ENCODE measurements at regions not wholly inside any gene's neighbourhood (a gene's known extent, or its start where the extent isn't known, plus 50 kb on each side); places are given as distances from the start of the nearest gene placed in this dataset.

GRCh38 chr5:5925191-5925590, 453.2 kb downstream of the MED10 start:
- BruUV-seq (replicated peaks) = no TSS peak
- CTCF ChIA-PET = no interaction called here
- H3K27me3 ChIP-seq (replicated peaks; ENCODE audit: insufficient read depth, low read depth, low read length, poor library complexity) = no peaks in the 10 kb centered on the region
- H3K4me3 ChIP-seq (ENCODE audit: low read depth, low read length, poor library complexity, severe bottlenecking) = no peak overlapping the region
- H3K27ac ChIP-seq (ENCODE audit: low read depth, low read length, poor library complexity, severe bottlenecking) = no peak overlapping the region
- no peak for DNase-seq (ENCODE audit: low spot score)
- no peaks in the 10 kb centered on the region for H3K9me3 ChIP-seq (ENCODE audit: low read depth, low read length, poor library complexity, severe bottlenecking)
- no peaks in the 10 kb centered on the region for H3K36me3 ChIP-seq (ENCODE audit: insufficient read depth, low read length, poor library complexity, severe bottlenecking)
- intact Hi-C loops (cut with micrococcal nuclease; ENCODE audit: unreplicated experiment) = no loop called here
- no peaks in the 10 kb centered on the region for H3K4me1 ChIP-seq (ENCODE audit: insufficient read depth, low read length, poor library complexity, severe bottlenecking)
- POLR2A ChIA-PET (ENCODE audit: low non-redundant PET) = no interaction called here
- TF ChIP-seq, protein P1, sequence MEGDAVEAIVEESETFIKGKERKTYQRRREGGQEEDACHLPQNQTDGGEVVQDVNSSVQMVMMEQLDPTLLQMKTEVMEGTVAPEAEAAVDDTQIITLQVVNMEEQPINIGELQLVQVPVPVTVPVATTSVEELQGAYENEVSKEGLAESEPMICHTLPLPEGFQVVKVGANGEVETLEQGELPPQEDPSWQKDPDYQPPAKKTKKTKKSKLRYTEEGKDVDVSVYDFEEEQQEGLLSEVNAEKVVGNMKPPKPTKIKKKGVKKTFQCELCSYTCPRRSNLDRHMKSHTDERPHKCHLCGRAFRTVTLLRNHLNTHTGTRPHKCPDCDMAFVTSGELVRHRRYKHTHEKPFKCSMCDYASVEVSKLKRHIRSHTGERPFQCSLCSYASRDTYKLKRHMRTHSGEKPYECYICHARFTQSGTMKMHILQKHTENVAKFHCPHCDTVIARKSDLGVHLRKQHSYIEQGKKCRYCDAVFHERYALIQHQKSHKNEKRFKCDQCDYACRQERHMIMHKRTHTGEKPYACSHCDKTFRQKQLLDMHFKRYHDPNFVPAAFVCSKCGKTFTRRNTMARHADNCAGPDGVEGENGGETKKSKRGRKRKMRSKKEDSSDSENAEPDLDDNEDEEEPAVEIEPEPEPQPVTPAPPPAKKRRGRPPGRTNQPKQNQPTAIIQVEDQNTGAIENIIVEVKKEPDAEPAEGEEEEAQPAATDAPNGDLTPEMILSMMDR (conservative IDR thresholded peaks at IDR 0.05; ENCODE audit: low read depth, low read length) = no peak
- TF ChIP-seq EZH2 (IDR thresholded peaks at IDR 0.05; ENCODE audit: borderline replicate concordance, low read depth, low read length, poor library complexity, severe bottlenecking) = no peak

DNA sequence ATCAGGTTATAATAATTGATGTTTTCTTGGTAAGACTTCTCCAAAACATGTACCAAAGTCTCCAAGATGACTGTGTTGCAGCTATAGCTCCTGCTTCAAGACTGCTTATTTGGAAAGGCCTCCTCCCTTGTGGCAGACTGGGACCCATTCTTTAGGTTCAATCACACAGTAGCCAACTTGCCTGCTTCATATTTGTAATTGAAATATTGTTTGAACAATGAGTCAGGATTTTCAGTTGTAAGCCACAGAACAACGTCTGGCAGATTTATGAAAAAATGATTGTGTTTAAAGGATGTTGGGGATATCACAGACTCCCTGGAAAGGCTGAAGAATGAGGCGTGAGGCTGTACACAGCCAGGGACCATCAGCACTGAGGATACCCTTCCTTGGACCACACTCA, 458.9 kb downstream of the MED10 start:
- no peaks in the 10 kb centered on the region for H3K36me3 ChIP-seq (ENCODE audit: insufficient read depth, low read length, poor library complexity, severe bottlenecking)
- peaks cover 4% of the 10 kb centered on the region for H3K27me3 ChIP-seq (replicated peaks; ENCODE audit: insufficient read depth, low read depth, low read length, poor library complexity)
- H3K27ac ChIP-seq (ENCODE audit: low read depth, low read length, poor library complexity, severe bottlenecking) = no peak overlapping the region
- H3K4me3 ChIP-seq (ENCODE audit: low read depth, low read length, poor library complexity, severe bottlenecking) = no peak overlapping the region
- H3K9me3 ChIP-seq (ENCODE audit: low read depth, low read length, poor library complexity, severe bottlenecking) = no peaks in the 10 kb centered on the region
- TF ChIP-seq EZH2 (IDR thresholded peaks at IDR 0.05; ENCODE audit: borderline replicate concordance, low read depth, low read length, poor library complexity, severe bottlenecking) = no peak
- intact Hi-C loops (cut with micrococcal nuclease; ENCODE audit: unreplicated experiment) = no loop called here
- ChIA-PET CTCF (no interaction called here), POLR2A (ENCODE audit: low non-redundant PET) (no interaction called here)
- no TSS peak for BruUV-seq (replicated peaks)
- H3K4me1 ChIP-seq (ENCODE audit: insufficient read depth, low read length, poor library complexity, severe bottlenecking) = no peaks in the 10 kb centered on the region
- DNase-seq (ENCODE audit: low spot score) = no peak

DNA sequence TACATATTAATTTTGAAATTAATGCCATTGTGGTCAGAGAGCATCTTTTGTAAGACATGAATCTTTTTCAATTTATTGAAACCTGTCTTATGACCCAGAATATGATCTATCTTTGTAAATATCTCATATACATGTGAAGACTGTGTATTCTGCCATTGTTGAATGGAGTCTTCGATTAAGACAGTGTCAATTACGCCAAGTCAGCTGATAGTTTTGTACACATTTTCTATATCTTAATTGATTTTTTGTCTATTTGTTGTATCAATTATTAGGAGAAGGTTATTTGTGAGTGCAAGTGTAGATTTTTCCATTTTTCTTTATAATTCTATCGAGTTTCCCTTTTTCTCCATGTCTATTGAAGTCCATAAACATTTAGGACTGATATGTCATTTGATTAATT, 471.6 kb downstream of the MED10 start:
- no peak overlapping the region for H3K27ac ChIP-seq (ENCODE audit: low read depth, low read length, poor library complexity, severe bottlenecking)
- BruUV-seq (replicated peaks) = no TSS peak
- H3K4me1 ChIP-seq (ENCODE audit: insufficient read depth, low read length, poor library complexity, severe bottlenecking) = no peaks in the 10 kb centered on the region
- no peaks in the 10 kb centered on the region for H3K27me3 ChIP-seq (replicated peaks; ENCODE audit: insufficient read depth, low read depth, low read length, poor library complexity)
- CTCF ChIA-PET = interaction anchor here (0.6 kb wide), 1 partner anchor 284 kb away, joined by 3 read pairs; no protein-coding TSS in a partner anchor
- H3K4me3 ChIP-seq (ENCODE audit: low read depth, low read length, poor library complexity, severe bottlenecking) = no peak overlapping the region
- no peaks in the 10 kb centered on the region for H3K36me3 ChIP-seq (ENCODE audit: insufficient read depth, low read length, poor library complexity, severe bottlenecking)
- DNase-seq (ENCODE audit: low spot score) = no peak
- H3K9me3 ChIP-seq (ENCODE audit: low read depth, low read length, poor library complexity, severe bottlenecking) = no peaks in the 10 kb centered on the region
- TF ChIP-seq EZH2 (IDR thresholded peaks at IDR 0.05; ENCODE audit: borderline replicate concordance, low read depth, low read length, poor library complexity, severe bottlenecking) = no peak
- TF ChIP-seq, protein P1 (conservative IDR thresholded peaks at IDR 0.05; ENCODE audit: low read depth, low read length) = no peak
- intact Hi-C loops (cut with micrococcal nuclease; ENCODE audit: unreplicated experiment) = no loop called here
- POLR2A ChIA-PET (ENCODE audit: low non-redundant PET) = no interaction called here

DNA sequence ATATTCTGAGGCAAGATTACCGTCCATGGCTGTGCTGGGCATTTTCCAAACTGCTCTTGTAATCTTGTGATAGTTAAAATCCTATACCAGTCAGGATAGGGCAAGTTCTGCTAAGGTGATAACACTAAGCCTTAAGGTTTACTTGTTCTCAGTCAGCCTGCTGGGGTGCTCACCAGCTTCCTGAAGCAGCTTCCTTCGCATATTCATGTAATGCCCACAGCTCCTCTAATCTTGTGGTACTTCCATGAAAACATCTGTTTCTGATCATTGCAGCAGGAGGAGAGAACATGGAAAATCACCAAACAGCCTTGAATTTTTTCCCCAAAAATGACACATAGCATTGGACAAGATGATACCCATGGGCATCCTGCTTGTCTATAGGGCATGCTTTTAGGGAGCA, 473.2 kb downstream of the MED10 start:
- intact Hi-C loops (cut with micrococcal nuclease; ENCODE audit: unreplicated experiment) = no loop called here
- ChIA-PET CTCF (no interaction called here), POLR2A (ENCODE audit: low non-redundant PET) (no interaction called here)
- Histone ChIP-seq H3K36me3 (ENCODE audit: insufficient read depth, low read length, poor library complexity, severe bottlenecking) (no peaks in the 10 kb centered on the region), H3K27me3 (replicated peaks; ENCODE audit: insufficient read depth, low read depth, low read length, poor library complexity) (peaks cover 3% of the 10 kb centered on the region), H3K4me1 (ENCODE audit: insufficient read depth, low read length, poor library complexity, severe bottlenecking) (no peaks in the 10 kb centered on the region), H3K4me3 (ENCODE audit: low read depth, low read length, poor library complexity, severe bottlenecking) (no peak overlapping the region), H3K9me3 (ENCODE audit: low read depth, low read length, poor library complexity, severe bottlenecking) (no peaks in the 10 kb centered on the region), H3K27ac (ENCODE audit: low read depth, low read length, poor library complexity, severe bottlenecking) (no peak overlapping the region)
- TF ChIP-seq, protein P1 (conservative IDR thresholded peaks at IDR 0.05; ENCODE audit: low read depth, low read length) = no peak
- TF ChIP-seq EZH2 (IDR thresholded peaks at IDR 0.05; ENCODE audit: borderline replicate concordance, low read depth, low read length, poor library complexity, severe bottlenecking) = no peak
- no peak for DNase-seq (ENCODE audit: low spot score)
- BruUV-seq (replicated peaks) = no TSS peak
